OCI-LY3 (cell line): ENCODE measurements at regions not wholly inside any gene's neighbourhood (a gene's known extent, or its start where the extent isn't known, plus 50 kb on each side); places are given as distances from the start of the nearest gene placed in this dataset.

Experiments
- H2AFZ ChIP-seq: fragments of 200-600, 300-600 bp; shearing (Covaris generic); 2 replicates; pipeline ENCODE4 v1.6.0; 2014; ENCODE audit warnings: antibody characterized with exemption, low read depth, low read length
- H3K27ac ChIP-seq: fragments of 200-600, 300-600 bp; sonication (generic); 2 replicates; pipeline ENCODE4 v1.5.1; 2014; ENCODE audit warnings: mild to moderate bottlenecking, low read length, moderate library complexity, mixed read lengths
- H3K27me3 ChIP-seq: fragments of 200-600, 300-600 bp; sonication (generic); 2 replicates; pipeline ENCODE4 v1.6.1; 2014; ENCODE audit warnings: low read depth, low read length, mixed read lengths
- H3K36me3 ChIP-seq: fragments of 200-600, 300-600 bp; sonication (generic); replicated peaks from 2 replicates; pipeline ENCODE3; 2014; ENCODE audit warnings: low read depth, low read length, mixed read lengths
- H3K4me1 ChIP-seq: fragments of 300-600, 200-600 bp; sonication (generic); 2 replicates; pipeline ENCODE4 v1.6.1; 2014; ENCODE audit warnings: low read length, mixed read lengths
- H3K4me2 ChIP-seq: fragments of 200-600, 300-600 bp; sonication (generic); 2 replicates; pipeline ENCODE4 v1.6.1; 2014; ENCODE audit warnings: low read length, mixed read lengths
- H3K4me3 ChIP-seq: fragments of 300-600, 200-600 bp; sonication (generic); 2 replicates; pipeline ENCODE4 v1.5.1; 2014; ENCODE audit warnings: antibody characterized with exemption, mild to moderate bottlenecking, low read length, moderate library complexity
- H3K79me2 ChIP-seq: fragments of 300-600, 200-600 bp; shearing (Covaris generic); 2 replicates; pipeline ENCODE4 v1.6.1; 2014; ENCODE audit warnings: mild to moderate bottlenecking, low read length, mixed read lengths
- H3K9ac ChIP-seq: fragments of 300-600, 200-600 bp; shearing (Covaris generic); 2 replicates; pipeline ENCODE4 v1.6.0; 2014; ENCODE audit warnings: mild to moderate bottlenecking, low read length, moderate library complexity
- H3K9me3 ChIP-seq: fragments of 200-600, 300-600 bp; shearing (Covaris generic); 2 replicates; pipeline ENCODE4 v1.6.1; 2014; ENCODE audit warnings: low read length, mixed read lengths; ENCODE audit not compliant: insufficient read depth
- H4K20me1 ChIP-seq: fragments of 200-600, 300-600 bp; sonication (generic); 2 replicates; pipeline ENCODE4 v1.6.1; 2016; ENCODE audit warnings: low read length, mixed read lengths; ENCODE audit not compliant: insufficient read depth
- EZH2phosphoT487 ChIP-seq: fragments of 200-600 bp; shearing (Covaris generic); IDR thresholded peaks from 2 replicates; pipeline ENCODE4 v1.6.1; 2018; ENCODE audit warnings: antibody characterized with exemption, mixed run types, low read depth
- TF ChIP-seq, protein P1 (sequence below): fragments of 200-600, 300-600 bp; sonication (generic); IDR thresholded peaks from 2 replicates; pipeline ENCODE4 v1.5.1; 2014; ENCODE audit warnings: antibody characterized with exemption, low read length, low read depth

DNA sequence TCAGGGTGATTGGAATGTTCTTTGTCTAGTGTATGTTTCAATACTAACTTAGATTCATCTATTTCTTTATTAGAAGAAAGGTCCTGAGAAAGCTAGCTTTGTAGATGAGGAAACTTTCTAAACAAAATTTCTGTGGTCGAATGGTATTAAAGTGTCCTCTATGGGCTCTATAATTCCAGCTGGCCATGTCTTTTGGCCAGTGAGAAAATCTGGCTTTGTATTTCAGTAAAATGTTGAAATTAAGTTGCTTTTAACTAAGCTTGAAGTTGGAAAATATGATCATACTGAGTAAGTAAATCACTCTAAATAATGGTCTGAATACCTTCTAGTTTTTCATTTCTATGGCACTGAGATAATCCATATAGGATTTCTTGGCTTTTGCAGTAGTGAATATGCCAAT is 148.8 kb downstream of the RDH14 start:
- Histone ChIP-seq H3K9ac (no peak overlapping the region), H3K27me3 (no peaks in the 10 kb centered on the region), H4K20me1 (no peaks in the 10 kb centered on the region), H3K4me2 (no peak overlapping the region), H3K4me1 (no peaks in the 10 kb centered on the region), H3K9me3 (no peaks in the 10 kb centered on the region), H3K27ac (no peak overlapping the region), H3K79me2 (no peaks in the 10 kb centered on the region), H2AFZ (no peak overlapping the region), H3K4me3 (no peak overlapping the region), H3K36me3 (no peaks in the 10 kb centered on the region)
- TF ChIP-seq, protein P1, sequence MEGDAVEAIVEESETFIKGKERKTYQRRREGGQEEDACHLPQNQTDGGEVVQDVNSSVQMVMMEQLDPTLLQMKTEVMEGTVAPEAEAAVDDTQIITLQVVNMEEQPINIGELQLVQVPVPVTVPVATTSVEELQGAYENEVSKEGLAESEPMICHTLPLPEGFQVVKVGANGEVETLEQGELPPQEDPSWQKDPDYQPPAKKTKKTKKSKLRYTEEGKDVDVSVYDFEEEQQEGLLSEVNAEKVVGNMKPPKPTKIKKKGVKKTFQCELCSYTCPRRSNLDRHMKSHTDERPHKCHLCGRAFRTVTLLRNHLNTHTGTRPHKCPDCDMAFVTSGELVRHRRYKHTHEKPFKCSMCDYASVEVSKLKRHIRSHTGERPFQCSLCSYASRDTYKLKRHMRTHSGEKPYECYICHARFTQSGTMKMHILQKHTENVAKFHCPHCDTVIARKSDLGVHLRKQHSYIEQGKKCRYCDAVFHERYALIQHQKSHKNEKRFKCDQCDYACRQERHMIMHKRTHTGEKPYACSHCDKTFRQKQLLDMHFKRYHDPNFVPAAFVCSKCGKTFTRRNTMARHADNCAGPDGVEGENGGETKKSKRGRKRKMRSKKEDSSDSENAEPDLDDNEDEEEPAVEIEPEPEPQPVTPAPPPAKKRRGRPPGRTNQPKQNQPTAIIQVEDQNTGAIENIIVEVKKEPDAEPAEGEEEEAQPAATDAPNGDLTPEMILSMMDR: no peak
- no peak for TF ChIP-seq EZH2phosphoT487

DNA sequence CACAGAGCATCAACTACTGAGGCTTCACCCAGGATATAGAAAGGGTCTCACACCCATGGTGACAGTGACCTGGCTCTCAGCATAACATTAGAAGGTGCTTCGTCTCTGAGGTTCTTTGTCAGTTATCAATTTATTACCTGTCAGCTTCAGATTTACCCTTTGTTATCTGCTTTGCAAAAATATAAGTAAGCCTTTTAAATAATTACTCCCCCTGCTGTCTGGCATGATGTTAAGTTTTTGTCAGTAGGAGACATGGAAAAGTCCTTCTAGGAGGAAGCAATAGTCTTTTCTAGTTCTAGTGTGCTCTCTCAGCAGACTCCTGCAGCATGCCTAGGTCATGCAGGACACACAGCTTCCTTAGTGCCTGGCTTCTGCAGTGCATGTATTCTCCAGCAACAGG is 149.9 kb downstream of the RDH14 start:
- Histone ChIP-seq H3K36me3 (no peaks in the 10 kb centered on the region), H3K9me3 (no peaks in the 10 kb centered on the region), H3K9ac (no peak overlapping the region), H3K79me2 (no peaks in the 10 kb centered on the region), H3K4me3 (no peak overlapping the region), H4K20me1 (no peaks in the 10 kb centered on the region), H3K4me1 (no peaks in the 10 kb centered on the region), H3K4me2 (no peak overlapping the region), H2AFZ (no peak overlapping the region), H3K27ac (no peak overlapping the region), H3K27me3 (no peaks in the 10 kb centered on the region)
- TF ChIP-seq, protein P1: 0 out of 2 replicates have a peak, but pooled peaks have one; percentile 10
- TF ChIP-seq EZH2phosphoT487: no peak

GRCh38 chr2:18408638-18409037 is 151.8 kb downstream of the RDH14 start:
- TF ChIP-seq, protein P1: no peak
- TF ChIP-seq EZH2phosphoT487: no peak
- Histone ChIP-seq H3K27ac (no peak overlapping the region), H3K9ac (no peak overlapping the region), H2AFZ (no peak overlapping the region), H3K4me2 (no peak overlapping the region), H3K27me3 (no peaks in the 10 kb centered on the region), H3K79me2 (no peaks in the 10 kb centered on the region), H4K20me1 (no peaks in the 10 kb centered on the region), H3K36me3 (no peaks in the 10 kb centered on the region), H3K4me3 (no peak overlapping the region), H3K4me1 (no peaks in the 10 kb centered on the region), H3K9me3 (no peaks in the 10 kb centered on the region)

DNA sequence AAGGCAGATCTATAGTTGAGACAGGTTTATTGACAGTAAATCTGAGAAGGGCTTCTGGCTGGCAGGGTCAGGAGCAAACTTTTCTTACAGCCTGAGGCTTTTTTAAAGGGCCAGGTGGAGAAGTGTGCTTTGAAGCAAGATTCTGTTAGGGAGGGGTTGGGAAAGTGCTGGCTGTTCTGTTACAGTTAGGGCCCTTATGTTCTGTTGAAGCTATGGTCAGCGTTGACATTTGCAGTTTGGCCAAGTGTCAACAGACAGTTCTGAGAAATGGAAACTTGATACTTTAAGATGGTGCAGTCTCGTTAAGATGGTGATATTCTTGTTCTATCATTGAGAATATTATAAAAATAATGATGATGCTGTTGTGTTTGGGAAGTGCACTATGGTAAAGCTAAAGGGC is 154.2 kb downstream of the RDH14 start:
- no peaks in the 10 kb centered on the region for H3K4me1 ChIP-seq
- no peak overlapping the region for H2AFZ ChIP-seq
- no peak overlapping the region for H3K9ac ChIP-seq
- no peak overlapping the region for H3K4me2 ChIP-seq
- no peaks in the 10 kb centered on the region for H3K79me2 ChIP-seq
- no peaks in the 10 kb centered on the region for H3K27me3 ChIP-seq
- TF ChIP-seq, protein P1: no peak
- no peak for TF ChIP-seq EZH2phosphoT487
- H3K27ac ChIP-seq: no peak overlapping the region
- H3K4me3 ChIP-seq: no peak overlapping the region
- H4K20me1 ChIP-seq: no peaks in the 10 kb centered on the region
- no peaks in the 10 kb centered on the region for H3K9me3 ChIP-seq
- H3K36me3 ChIP-seq: no peaks in the 10 kb centered on the region
